DMS114 treated with DMSO at 0.1 percent for 48 hours (cell line): ENCODE measurements at regions not wholly inside any gene's neighbourhood (a gene's known extent, or its start where the extent isn't known, plus 50 kb on each side); places are given as distances from the start of the nearest gene placed in this dataset.
"Not testable (repeated sequence)": the region's sequence is repeated elsewhere in the genome, so short reads cannot be mapped to it uniquely, and the experiment has no call there.

Experiments
- DNase-seq: peaks from one replicate; lab custom pipeline; 2025; ENCODE audit not compliant: unreplicated experiment; lab: John Stamatoyannopoulos, UW

DNA sequence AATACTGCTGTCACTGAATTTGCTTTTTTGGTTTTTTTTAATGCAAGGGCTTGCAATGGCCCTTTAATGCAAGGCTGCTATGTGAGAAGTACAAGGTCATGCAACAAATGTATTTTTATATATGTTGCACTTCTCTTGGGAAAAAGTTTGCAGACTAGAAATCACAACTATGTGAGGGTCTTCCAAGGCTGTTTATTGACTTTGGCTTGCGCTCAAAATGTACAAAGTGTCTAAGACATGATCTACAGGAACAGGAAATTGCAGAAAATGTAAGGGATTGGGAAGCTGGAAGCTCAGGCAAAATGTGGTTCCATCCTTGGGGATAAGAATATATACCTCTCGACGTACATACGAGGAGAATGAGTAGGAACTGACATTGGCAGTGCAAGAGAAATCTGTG, 92.2 kb upstream of the F13A1 start:
- no peak for DNase-seq

DNA sequence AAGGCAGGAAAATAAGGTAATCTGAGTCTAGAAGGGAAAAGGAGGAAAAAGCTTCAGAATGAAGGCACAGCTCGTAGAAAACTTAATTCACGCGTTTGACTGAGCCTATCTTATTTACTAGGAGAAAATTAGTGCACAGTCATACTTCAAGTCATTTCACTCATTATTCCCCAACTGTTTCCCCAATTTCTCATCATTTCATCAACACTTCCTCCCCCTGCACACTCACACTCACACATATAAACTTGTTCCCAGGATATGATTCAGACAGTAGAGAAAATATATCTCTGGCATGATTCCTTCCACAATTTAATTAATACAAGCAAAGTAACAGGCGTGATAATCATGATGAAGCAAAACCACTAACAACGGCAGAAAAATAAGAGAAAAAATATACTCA, 94.5 kb upstream of the F13A1 start:
- DNase-seq, result no peak

DNA sequence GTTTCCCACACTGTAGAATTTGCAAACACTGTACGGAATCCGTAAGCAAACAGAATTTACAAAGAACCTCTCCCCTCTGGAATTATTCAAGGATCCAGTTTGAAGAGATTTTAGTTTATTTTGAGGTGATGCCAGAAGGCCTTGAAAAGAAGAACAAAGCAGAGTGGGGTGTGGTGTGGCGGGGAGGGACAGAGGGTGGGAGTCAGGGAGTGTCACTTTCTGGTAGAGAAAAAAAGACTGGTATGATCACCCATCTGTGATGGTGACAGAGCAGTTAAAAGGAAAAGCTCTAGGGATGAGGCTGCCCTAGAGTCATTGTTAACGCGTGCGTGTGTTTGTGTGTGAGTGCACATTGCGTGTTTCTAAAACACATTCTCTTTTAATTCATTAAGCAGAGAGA, 97.0 kb upstream of the F13A1 start:
- no peak for DNase-seq

DNA sequence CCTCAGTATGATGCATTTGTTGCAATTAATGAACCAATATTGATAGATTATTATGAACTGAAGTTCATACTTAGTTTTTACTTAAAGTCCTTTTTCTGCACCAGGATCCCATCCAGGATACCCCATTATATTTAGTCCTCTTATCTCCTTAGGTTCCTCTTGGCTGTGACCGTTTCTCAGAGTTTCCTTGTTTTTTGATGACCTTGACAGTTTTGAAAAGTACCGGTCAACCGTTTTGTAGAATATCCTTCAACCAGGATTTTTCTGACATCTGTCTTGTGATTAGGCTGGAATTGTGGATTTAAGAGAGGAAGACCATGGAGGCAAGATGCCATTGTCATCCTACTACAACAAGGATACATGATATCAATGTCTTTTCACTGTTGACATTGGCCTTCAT, 98.0 kb upstream of the F13A1 start:
- DNase-seq, result no peak

DNA sequence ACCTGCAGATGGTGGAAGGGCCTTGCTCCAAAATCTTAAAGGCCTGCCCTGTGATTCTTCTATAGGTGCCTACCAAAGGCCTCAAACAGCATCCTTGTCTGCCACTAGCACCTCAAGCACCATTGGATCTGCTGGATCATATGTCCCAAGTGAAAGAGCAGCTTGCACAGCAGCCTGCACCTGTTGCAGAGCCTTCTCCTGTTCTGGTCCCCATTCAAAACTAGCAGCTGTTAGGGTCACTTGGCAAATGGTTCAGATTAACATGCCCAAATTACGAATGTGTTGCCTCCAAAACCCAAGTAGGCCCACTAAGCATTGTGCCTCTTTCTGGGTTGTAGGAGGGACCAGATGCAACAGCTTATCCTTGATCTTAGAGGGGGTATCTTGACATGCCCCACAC, 99.6 kb upstream of the F13A1 start:
- DNase-seq, result no peak

DNA sequence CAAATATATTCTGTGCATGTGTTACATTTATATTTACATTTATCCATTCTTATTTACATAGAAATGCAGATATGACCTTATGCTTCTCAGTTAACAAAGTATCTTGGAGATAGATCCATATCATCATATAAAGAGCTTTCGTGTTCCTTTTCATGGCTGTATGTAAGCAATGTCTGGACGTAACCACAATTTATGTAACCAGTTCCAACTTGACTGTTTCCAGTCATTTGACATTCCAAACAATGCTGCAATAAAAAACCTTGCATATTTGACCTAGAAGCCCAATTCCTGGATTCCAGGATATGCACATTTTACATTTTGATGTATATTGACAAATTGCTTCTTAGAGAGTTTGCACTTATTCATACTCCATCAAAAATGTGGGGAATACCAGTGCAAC, 113.7 kb upstream of the F13A1 start:
- no peak for DNase-seq

DNA sequence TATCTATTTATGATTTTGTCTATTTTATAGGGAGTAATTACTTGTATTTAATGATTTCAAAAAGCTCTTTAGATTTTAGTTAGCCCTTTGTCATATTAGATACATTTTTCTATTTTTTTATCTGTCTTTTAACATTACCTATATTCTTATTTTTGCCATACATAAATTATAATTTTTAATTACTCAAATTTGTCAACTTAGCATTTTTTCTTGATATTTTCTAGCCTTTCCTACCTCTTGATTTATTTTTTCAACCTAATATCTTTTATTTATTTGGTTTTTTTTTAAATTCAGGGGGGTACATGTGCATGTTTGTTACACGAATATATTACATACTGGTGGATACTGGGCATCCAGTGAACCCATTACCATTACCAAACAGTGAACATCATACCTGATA, 114.3 kb upstream of the F13A1 start:
- DNase-seq, result no peak

DNA sequence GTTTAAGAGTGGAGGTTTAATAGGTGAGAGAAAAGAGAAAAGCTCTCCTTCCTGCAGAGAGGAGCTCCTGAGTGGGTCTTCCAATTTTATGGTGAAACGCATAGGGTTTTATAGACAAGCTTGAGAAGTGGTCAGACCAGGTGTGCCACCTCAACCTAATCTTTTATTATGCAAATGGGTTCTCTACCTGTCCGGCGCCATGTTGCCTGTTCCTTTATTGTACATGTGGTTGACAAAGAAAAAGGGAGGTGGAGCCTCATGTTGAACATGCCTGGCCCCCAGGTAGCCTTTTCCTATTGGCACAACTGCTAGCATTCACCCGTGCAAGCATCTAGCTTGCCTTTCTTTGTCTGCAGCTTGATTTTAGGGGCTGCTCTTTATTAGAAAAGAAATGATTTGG, 115.9 kb upstream of the F13A1 start:
- DNase-seq, result no peak

DNA sequence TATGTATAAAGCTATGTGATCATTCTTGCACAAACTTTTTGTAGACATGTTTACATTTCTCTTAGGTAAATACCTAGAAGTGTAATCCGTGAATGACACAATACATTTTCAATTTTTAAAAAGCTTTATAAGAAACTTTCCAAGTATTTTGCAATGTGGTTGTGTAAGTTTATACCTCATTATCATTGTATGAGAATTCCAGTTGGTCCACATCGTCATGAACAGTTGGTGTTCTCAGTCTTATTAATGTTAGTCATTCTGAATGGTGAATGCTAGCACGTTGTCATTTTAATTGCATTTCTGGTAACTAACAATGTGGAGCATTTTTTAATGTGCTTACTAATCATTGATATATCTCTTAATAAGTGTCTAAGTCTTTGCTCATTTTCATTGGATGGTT, 116.5 kb upstream of the F13A1 start:
- no peak for DNase-seq

DNA sequence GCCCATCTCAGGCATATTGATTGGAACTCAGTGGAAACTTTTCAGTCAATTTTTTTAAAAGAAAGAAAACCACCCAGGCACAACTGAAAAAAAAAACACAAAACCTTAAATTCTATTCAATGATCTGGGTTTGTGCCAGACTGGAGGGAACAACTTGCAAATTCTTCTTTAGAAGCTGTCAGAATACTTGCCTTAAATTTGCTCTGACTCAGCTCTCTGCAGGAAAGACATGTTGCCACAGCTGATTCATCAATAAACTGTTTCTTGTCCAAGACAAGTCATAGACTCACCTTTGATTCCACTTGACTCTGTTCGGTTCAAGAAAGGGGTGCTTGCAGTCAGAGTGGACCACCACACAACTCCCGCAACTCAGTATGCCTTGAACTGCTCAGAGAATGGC, 117.8 kb upstream of the F13A1 start:
- no peak for DNase-seq

DNA sequence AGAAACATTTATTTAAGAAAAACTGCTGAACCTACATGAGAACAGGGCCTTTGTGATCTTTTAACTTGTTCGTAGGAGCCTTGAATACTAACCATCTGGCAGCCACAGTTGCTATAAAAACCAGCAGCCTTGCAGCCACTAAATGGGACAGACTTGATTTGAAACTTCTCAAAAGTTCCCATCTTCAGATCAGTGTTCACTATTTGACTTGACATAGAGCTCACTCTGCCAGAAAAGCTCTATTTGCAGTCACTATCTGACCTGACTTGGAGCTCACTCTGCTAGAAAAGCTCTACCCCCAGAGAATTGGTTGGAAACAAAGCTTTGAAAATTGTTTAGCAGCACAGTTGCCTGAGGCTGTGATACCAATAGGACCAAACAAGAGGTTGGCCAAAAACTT, 119.3 kb upstream of the F13A1 start:
- DNase-seq, result no peak

DNA sequence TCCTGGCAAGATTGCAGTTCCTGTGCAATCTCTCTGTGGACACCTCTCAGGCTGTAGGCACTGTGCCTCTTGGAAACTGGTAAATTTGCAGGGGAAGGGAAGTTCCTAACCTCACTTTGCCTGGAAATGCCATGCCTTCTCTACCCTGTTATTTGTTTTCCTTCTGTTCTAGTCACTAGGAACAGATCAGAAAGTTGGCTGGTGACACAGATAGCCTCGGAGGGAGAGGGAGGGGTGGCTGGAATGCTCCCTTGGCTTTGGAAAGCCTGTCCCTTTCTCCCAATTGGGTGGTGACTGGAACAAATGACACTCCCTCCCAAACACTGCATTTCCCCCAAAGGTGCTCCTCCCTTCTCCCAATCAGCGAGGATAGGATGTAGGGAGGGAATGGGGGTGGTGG, 131.5 kb upstream of the F13A1 start:
- no peak for DNase-seq

DNA sequence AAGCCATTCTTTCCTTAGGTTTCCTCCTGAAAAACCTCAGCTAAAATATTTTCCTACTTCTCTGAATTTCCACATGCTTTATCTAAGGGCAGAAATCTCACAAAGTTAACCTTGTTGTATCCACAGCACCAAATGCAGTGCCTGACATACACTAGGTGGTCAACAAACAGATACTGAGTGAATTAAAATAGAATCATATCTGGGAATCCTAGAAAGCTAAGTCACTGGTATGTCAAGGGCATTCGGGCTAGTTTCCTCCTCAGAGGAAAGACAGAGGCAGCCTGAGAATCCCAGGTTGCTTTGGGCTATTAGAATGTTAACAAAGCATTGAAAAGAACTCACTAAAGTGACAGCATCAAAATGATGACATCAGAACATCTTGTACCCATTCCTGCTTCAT, 132.7 kb upstream of the F13A1 start:
- DNase-seq, result no peak

DNA sequence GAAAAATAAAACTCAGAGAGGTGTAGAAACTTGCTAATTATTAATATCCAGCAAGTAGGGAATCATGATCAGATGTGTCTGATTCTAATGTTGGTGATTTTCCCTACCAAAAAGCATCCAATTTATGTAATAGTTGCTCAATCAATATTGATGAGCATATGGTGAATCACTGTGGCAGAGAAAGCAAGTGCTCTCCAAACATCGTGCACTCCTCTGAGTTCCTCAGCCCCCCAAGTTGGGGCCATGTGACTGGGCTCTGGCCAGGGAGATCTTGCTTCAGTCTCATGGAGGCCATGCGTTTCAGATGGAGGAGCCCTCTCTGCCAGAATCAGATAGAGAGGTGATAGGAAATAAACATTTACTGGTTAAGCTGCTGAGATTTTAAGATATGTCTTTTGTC, 133.2 kb upstream of the LY86 start:
- DNase-seq, result no peak

DNA sequence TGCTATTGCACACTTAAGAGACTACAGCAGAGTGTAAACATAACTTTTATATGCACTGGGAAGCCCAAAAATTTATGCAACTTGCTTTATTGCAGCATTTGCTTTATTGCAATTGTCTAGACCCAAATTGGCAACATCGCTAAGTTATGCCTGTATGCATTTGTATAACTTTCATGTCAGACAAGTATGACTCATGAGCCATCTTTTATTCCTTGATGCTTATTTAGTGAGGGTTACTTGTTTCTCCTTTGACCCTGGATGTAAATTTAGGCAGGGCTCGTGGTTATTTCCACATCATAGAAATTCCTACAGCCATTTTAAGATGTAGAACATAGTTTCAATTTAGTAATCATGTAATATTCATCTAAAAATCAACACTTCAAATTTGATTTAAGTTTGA, 130.3 kb upstream of the LY86 start:
- DNase-seq, result no peak

DNA sequence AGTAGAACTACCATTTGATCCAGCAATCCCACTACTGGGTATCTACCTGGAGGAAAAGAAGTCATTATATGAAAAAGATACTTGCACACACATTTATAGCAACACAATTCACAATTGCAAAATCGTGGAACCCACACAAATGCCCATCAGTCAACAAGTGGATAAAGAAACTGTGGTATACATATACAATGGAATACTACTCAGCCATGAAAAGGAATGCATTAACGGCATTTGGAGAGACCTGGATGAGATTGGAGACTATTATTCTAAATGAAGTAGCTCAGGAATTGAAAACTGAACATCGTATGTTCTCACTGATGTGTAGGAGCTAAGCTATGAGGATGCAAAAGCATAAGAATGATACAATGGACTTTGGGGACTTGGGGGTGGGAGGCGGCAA, 128.6 kb upstream of the LY86 start:
- DNase-seq, result not testable (repeated sequence)

DNA sequence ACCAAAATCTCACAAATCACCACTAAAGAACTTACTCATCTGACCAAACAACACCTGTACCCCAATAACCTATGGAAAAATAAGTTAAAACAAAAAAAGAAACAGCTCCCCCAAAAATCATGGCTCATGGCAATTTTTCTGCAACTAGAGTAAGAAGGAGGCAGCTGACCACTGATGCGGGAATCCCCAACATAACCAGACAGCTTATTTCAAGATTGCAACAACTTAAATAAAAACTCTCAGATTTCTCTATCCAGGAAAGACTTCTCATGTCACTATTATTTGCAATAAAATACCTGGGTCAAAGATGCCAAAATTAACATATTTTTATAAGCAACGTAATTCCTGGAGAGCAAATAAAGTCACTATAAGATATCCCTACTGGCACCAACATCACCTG, 128.1 kb upstream of the LY86 start:
- no peak for DNase-seq

DNA sequence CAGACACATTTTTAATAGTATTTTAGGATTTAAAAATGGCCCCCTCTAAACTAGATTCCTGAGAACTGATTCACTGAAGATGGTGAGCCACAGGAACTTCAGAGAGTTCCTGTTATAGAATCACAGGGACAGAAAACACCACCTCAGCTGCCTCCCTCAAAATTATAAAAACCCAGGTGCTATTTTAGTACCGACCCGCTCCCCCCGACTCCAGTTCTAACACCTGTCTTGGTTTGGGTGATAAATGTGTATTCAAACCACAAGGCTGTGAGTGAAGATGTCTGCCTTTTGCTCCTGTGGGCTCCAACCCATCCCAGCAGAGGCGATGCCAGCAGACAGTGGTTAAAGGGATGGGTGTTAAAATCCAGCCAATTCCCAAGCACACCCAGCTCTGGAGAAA, 127.4 kb upstream of the LY86 start:
- no peak for DNase-seq

DNA sequence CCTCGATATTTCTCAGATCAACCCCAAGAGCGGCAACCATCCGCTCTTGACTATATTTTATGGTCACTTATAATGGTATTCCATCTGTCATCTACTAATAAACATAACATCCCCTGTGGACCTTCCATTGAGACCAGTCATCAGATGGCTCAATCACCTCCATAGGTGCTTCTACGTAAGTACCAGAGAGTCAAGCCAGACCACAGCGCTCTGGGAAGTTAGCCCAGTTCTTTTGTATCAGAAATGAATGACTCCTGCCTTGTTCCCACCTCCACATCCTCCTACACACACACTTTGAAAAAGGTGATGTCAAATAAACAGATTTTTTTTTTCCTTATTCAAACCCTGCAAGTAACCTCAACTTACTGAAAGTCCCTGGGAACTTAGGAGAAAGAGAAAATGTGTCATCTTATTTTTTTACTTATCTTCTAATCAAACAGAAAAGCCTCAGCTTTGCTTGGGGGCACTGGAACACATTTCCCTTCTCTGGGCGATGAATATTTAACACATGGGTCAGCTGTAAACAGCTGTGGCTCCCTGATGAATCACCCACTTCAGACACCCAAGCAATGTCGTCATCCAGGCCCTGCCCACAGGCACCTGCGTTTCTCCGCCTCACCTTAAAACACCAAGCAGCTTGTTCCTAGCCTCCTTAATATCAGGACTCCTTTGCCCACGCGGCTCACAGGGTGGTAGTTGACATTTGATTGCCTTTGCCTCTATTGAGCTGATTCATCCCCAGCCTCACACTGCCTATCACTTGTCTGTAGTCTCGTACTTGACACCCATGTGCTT, 121.4 kb upstream of the LY86 start:
- no peak for DNase-seq

DNA sequence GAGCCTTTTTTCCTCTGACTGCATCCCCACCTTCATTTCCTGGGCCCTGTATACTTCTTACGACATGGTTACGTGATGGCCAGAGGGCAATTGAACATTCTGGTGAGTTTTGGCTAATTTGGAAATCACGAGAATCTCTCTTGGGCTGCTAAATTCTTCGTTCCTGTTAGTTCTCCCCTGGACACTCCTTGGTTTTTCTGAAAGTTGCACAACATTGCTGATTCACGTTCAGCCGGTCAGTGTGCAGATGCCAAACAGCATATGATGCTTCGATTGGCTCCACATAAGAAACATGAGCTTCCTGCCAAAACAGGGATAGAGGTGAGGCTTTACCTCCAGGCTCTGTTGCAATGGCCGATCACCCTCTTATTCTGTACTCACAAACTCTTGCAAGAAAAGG, 119.4 kb upstream of the LY86 start:
- no peak for DNase-seq

DNA sequence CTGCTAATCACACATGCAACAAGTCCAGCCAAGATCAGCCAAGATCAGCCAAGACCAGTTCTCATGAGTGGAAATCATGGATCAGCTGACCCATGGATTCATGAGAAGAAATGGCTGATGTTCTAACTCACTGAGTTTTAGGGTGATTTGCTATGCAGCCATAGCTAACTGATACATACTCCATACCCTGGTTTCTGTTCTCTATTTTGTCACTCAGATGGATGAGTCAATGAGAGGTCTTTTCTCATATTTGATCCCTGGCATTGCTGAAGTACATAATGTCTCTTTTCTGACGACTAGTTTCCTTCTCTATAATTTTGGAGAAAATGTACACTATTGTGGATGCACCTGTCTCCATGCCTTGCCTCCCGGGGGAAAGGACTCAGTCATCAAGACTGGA, 118.4 kb upstream of the LY86 start:
- no peak for DNase-seq

DNA sequence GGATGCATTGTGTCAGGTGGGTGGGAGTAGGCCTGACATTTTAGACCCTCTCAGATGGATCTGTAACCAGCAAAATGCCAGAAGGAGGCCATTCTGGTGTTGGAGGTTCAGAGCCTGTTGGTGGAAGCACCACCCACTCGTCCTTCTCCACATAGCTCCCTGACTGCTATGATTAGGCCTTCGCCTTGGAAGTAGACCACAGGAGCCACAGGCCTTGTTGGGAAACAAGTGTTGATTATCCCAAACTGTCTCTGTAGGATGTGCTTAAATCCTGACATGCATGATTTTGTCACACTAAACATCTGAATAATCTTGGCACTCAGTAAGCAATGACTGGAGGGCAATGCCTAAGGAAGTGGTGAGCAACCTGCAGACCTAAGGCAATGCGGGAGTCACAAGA, 117.2 kb upstream of the LY86 start:
- DNase-seq, result no peak

DNA sequence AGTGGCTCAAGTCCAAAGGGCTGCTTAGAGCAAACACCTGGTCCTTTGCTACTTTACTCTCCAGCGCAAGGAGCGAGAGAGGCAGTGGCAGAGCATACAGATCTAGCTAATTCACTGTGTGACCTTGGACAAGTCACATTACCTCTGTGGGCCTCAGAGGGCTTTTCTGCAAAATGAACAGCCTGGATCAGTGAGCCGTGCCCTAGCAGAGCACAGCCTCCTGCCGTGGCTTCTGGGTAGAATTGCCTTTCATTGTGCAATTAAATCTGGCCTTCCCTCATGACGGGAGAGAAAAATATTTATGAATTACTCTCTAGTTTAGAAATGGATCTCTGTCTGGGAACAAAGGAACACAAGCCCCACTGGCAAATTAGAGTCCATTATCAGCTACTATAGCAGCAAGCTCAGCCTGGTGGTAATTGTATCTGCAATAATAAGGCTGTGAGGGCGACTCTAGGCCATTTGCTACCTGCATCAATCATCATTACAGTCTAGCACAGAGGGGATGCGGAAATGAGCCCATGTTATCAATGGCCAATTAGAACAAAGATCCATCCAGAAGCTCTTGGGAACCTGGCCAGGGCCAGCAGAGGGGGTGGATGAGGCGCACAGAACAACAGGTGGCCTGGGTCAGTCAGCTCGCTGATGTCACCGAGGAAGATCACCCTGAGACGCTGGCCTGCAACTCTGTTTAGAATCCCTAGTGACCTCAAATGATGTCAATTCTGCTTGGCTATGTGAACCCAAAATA, 114.2 kb upstream of the LY86 start:
- no peak for DNase-seq
